GM12878 (cell line): ENCODE measurements at regions not wholly inside any gene's neighbourhood (a gene's known extent, or its start where the extent isn't known, plus 50 kb on each side); places are given as distances from the start of the nearest gene placed in this dataset.

ENCODE experiments used
- ATAC-seq: fragments of 200-7000 bp; cut with Tn5 transposase; 3 replicates; pipeline ENCODE4 v1.9.1; 2020; ENCODE audit warnings: mild to moderate bottlenecking, moderate library complexity
- BruUV-seq: library from RNA; stranded (reverse); fragments of 400-500 nt; replicated peaks from 2 replicates; lab custom pipeline; 2021; lab: Mats Ljungman, UMichigan
- CTCF ChIA-PET: fragments of 300-600 bp; sonication (Branson Sonifier 250); formaldehyde crosslinking; extraction: SDS; loops from one replicate; lab custom pipeline; 2021; ENCODE audit warnings: inconsistent platforms; lab: Yijun Ruan, JAX
- POLR2A ChIA-PET: fragments of 350-600 bp; formaldehyde crosslinking; extraction: SDS; loops from one replicate; lab custom pipeline; 2021; ENCODE audit warnings: inconsistent platforms; lab: Charles Lee
- RAD21 ChIA-PET: fragments of 300-600 bp; sonication (Branson Sonifier 250); formaldehyde crosslinking; loops from one replicate; lab custom pipeline; 2023; ENCODE audit warnings: antibody characterized with exemption; ENCODE audit not compliant: unreplicated experiment; lab: Charles Lee
- SMC1A ChIA-PET: fragments of 300-600 bp; sonication (Branson Sonifier 250); formaldehyde crosslinking; loops from one replicate; lab custom pipeline; 2023; ENCODE audit not compliant: unreplicated experiment, uncharacterized antibody; lab: Charles Lee
- DNase-seq: peaks from one replicate; pipeline ENCODE4 v3.0.0-alpha.2; 2011; ENCODE audit warnings: low read depth, low spot score
- FAIRE-seq: peaks from 3 replicates; lab custom pipeline; 2011; peaks lifted over from hg19 to GRCh38; lab: Jason Lieb, UNC
- H2AFZ ChIP-seq: 2 replicates; pipeline ENCODE4 v1.6.0; 2011; ENCODE audit warnings: low read depth, low read length, control low read depth; ENCODE audit not compliant: control insufficient read depth
- H3K27ac ChIP-seq: 2 replicates; pipeline ENCODE4 v1.5.1; 2011; ENCODE audit warnings: control low read depth; ENCODE audit not compliant: control insufficient read depth, insufficient read depth
- H3K27me3 ChIP-seq, 2 experiments: replicated peaks in 1 of 2; 2 replicates each; pipeline versions ENCODE4 v1.6.0 to v1.6.1; 2011; ENCODE audit warnings: low read length in 1 of 2; ENCODE audit not compliant: control insufficient read depth in 2 of 2, insufficient read depth in 2 of 2
- H3K36me3 ChIP-seq, 2 experiments: 2 replicates each; pipeline ENCODE4 v1.5.1; 2011; ENCODE audit warnings: low read length in 1 of 2; ENCODE audit not compliant: control insufficient read depth in 2 of 2, insufficient read depth in 2 of 2
- H3K4me1 ChIP-seq: 2 replicates; pipeline ENCODE4 v1.6.1; 2011; ENCODE audit warnings: mild to moderate bottlenecking, low read length, moderate library complexity, mixed read lengths; ENCODE audit not compliant: control insufficient read depth, insufficient read depth
- H3K4me2 ChIP-seq: 2 replicates; pipeline ENCODE4 v1.6.0; 2011; ENCODE audit warnings: control low read depth; ENCODE audit not compliant: control insufficient read depth, insufficient read depth
- H3K4me3 ChIP-seq: fragments of 200-600 bp; sonication (generic); 2 replicates; pipeline ENCODE4 v1.5.1; 2016
- H3K79me2 ChIP-seq: 2 replicates; pipeline ENCODE4 v1.6.0; 2011; ENCODE audit warnings: low read length; ENCODE audit not compliant: control insufficient read depth, insufficient read depth
- H3K9ac ChIP-seq: 2 replicates; pipeline ENCODE4 v1.8.0; 2011; ENCODE audit warnings: low read length, control low read depth, mixed read lengths; ENCODE audit not compliant: control insufficient read depth, insufficient read depth
- H3K9me3 ChIP-seq: replicated peaks from 3 replicates; pipeline ENCODE4 v1.5.1; 2011; ENCODE audit warnings: mild to moderate bottlenecking, low read length; ENCODE audit not compliant: control insufficient read depth, insufficient read depth
- H4K20me1 ChIP-seq: 2 replicates; pipeline ENCODE4 v1.6.0; 2011; ENCODE audit not compliant: control insufficient read depth, insufficient read depth
- BHLHE40 ChIP-seq, 2 experiments: fragments of 450-650 bp in 1 of 2; IDR thresholded peaks; 2 replicates each; pipeline ENCODE4 v1.6.1; 2011 to 2017; ENCODE audit warnings: low read depth in 2 of 2, borderline replicate concordance in 1 of 2, improper control_type of control experiment in 1 of 2, low read length in 1 of 2, mild to moderate bottlenecking in 1 of 2
- CREM ChIP-seq: IDR thresholded peaks from 2 replicates; pipeline ENCODE4 v1.6.1; 2014; ENCODE audit warnings: antibody characterized with exemption, low read depth
- EZH2 ChIP-seq: IDR thresholded peaks from 2 replicates; pipeline ENCODE4 v1.6.1; 2012; ENCODE audit warnings: low read depth, mild to moderate bottlenecking, control low read depth, inconsistent platforms, low read length, borderline replicate concordance; ENCODE audit not compliant: control insufficient read depth
- FOS ChIP-seq: IDR thresholded peaks from 3 replicates; pipeline ENCODE4 v1.6.1; 2011; ENCODE audit warnings: borderline replicate concordance; ENCODE audit not compliant: insufficient read length; ENCODE audit errors: extremely low read depth
- GABPA ChIP-seq: IDR thresholded peaks from 2 replicates; pipeline ENCODE4 v1.6.1; 2014; ENCODE audit warnings: antibody characterized with exemption, low read depth, mild to moderate bottlenecking, inconsistent platforms
- GATAD2B ChIP-seq: fragments of 450-650 bp; conservative IDR thresholded peaks from 2 replicates; pipeline ENCODE4 v1.6.1; 2017; ENCODE audit warnings: low read depth, mild to moderate bottlenecking, moderate library complexity
- KLF5 ChIP-seq: fragments of 450-650 bp; IDR thresholded peaks from 2 replicates; pipeline ENCODE4 v1.6.1; 2014; ENCODE audit warnings: mild to moderate bottlenecking; ENCODE audit not compliant: partially characterized antibody
- RB1 ChIP-seq: fragments of 450-650 bp; formaldehyde crosslinking; IDR thresholded peaks from 2 replicates; pipeline ENCODE4 v1.6.1; 2017; ENCODE audit warnings: mild to moderate bottlenecking, borderline replicate concordance
- RFX5 ChIP-seq: IDR thresholded peaks from 2 replicates; pipeline ENCODE4 v1.6.1; 2011; ENCODE audit warnings: low read depth, low read length, improper control_type of control experiment
- SKIL ChIP-seq: fragments of 450-650 bp; IDR thresholded peaks from 2 replicates; pipeline ENCODE4 v1.6.1; 2017; ENCODE audit warnings: mild to moderate bottlenecking, low read depth, inconsistent platforms; ENCODE audit not compliant: poor library complexity, severe bottlenecking
- ZBTB4 ChIP-seq: fragments of 450-650 bp; formaldehyde crosslinking; IDR thresholded peaks from 2 replicates; pipeline ENCODE4 v1.4.0; 2022; ENCODE audit warnings: mild to moderate bottlenecking, moderate library complexity
- ZBTB40 ChIP-seq: fragments of 450-650 bp; IDR thresholded peaks from 2 replicates; pipeline ENCODE4 v1.6.1; 2016; ENCODE audit warnings: mild to moderate bottlenecking, moderate library complexity, borderline replicate concordance
- ZNF384 ChIP-seq: IDR thresholded peaks from 2 replicates; pipeline ENCODE4 v1.6.1; 2012; ENCODE audit warnings: low read depth, mild to moderate bottlenecking, low read length, improper control_type of control experiment, borderline replicate concordance
- WGBS: methylation state at CpG from one replicate; pipeline ENCODE4 v1.1.6; 2016; ENCODE audit warnings: low lambda C conversion rate; ENCODE audit not compliant: insufficient replicate concordance, insufficient coverage; ENCODE audit errors: missing lambda C conversion rate; 5-methylcytosine and 5-hydroxymethylcytosine counted together
- in situ Hi-C: fragments of 300-500 bp; cut with MboI; formaldehyde crosslinking; loops from 9 replicates; pipeline ENCODE4 v1.14.3; 2018; ENCODE audit warnings: mixed read lengths
- intact Hi-C: fragments of 100-400 bp; cut with micrococcal nuclease; formaldehyde crosslinking; loops from one replicate; pipeline ENCODE4 v1.14.2; 2022; ENCODE audit not compliant: unreplicated experiment

- TF ChIP-seq GATAD2B (no peak), FOS (no peak), CREM (no peak), KLF5 (no peak), ZNF384 (no peak), EZH2 (no peak), ZBTB4 (CRISPR knock-in tag) (no peak)
Measured at GRCh38 chr3:78087134-78087533, 1047.2 kb downstream of the ROBO2 start (continued).

GRCh38 chr3:78088006-78088405, 1048.1 kb downstream of the ROBO2 start:
- no peak for ATAC-seq
- no peaks in the 10 kb centered on the region for H3K9me3 ChIP-seq
- H4K20me1 ChIP-seq, result no peaks in the 10 kb centered on the region
- 81% methylated on average over 2 of the region's 2 CpGs for WGBS
- CTCF ChIA-PET, result no interaction called here
- in situ Hi-C loops (no loop called here), intact Hi-C loops (no loop called here)
- no peak overlapping the region for H3K27ac ChIP-seq
- no peak for DNase-seq
- H3K27me3 ChIP-seq, result no peaks in the 10 kb centered on the region
- TF ChIP-seq BHLHE40 (IDR thresholded peaks at IDR 0.05; ENCODE audit: borderline replicate concordance in 1 of 2, low read depth in 2 of 2, low read length in 1 of 2), result no peak
- TF ChIP-seq RFX5, result no peak
- no peak for TF ChIP-seq SKIL
- TF ChIP-seq ZBTB40, result no peak
- no peak for TF ChIP-seq RB1
- TF ChIP-seq GABPA, result no peak
- no peak for TF ChIP-seq EZH2
- H3K9ac ChIP-seq, result no peak overlapping the region
- POLR2A ChIA-PET, result no interaction called here
- SMC1A ChIA-PET, result no interaction called here
- H3K36me3 ChIP-seq, result no peaks in the 10 kb centered on the region
- no peak overlapping the region for H3K4me3 ChIP-seq
- no peak overlapping the region for H2AFZ ChIP-seq
- BruUV-seq, result no TSS peak
- H3K79me2 ChIP-seq, result no peaks in the 10 kb centered on the region
- RAD21 ChIA-PET, result no interaction called here
- FAIRE-seq, result no peak
- H3K4me2 ChIP-seq, result no peak overlapping the region
- no peaks in the 10 kb centered on the region for H3K4me1 ChIP-seq
